Pancreas (tissue), 10 donors: ENCODE measurements at regions not wholly inside any gene's neighbourhood (a gene's known extent, or its start where the extent isn't known, plus 50 kb on each side); places are given as distances from the start of the nearest gene placed in this dataset.

Experiments used
- ATAC-seq, 4 donors: fragments of 200-7000 bp; cut with Tn5 transposase; one replicate each; pipeline versions ENCODE4 v1.8.0 to v1.9.1; 2020; ENCODE audit warnings: mild to moderate bottlenecking in 4 of 4, moderate library complexity in 4 of 4
- DNase-seq, 6 donors: peaks; one replicate each; pipeline ENCODE4 v3.0.0-alpha.2; 2020
- FAIRE-seq: peaks from 2 replicates; lab custom pipeline; 2012; peaks lifted over from hg19 to GRCh38; lab: Jason Lieb, UNC
- H3K27ac ChIP-seq, 4 donors: fragments of 200-600 bp; sonication (generic); 1 replicate in 3 of 4; 2 replicates in 1 of 4; pipeline versions ENCODE4 v1.5.0 to v1.8.0; 2020
- H3K27me3 ChIP-seq, 4 donors: fragments of 200-600 bp; one replicate each; pipeline ENCODE4 v1.8.0; 2021
- H3K36me3 ChIP-seq, 3 donors: fragments of 200-600 bp; sonication (generic) in 1 of 3; one replicate each; pipeline versions ENCODE4 v1.5.0 to v1.8.0; 2020 to 2021
- H3K4me1 ChIP-seq, 3 donors: fragments of 200-600 bp; one replicate each; pipeline ENCODE4 v1.8.0; 2021
- H3K4me3 ChIP-seq, 4 donors: fragments of 200-600 bp; sonication (generic) in 2 of 4; one replicate each; pipeline versions ENCODE4 v1.5.0 to v1.8.0; 2020 to 2021
- H3K9me3 ChIP-seq, 4 donors: fragments of 200-600 bp; one replicate each; pipeline ENCODE4 v1.8.0; 2021
- CTCF ChIP-seq, 4 donors: fragments of 200-600 bp; sonication (generic) in 3 of 4; IDR thresholded peaks; one replicate each; pipeline versions ENCODE4 v1.5.0 to v1.8.0; 2021; ENCODE audit warnings: antibody characterized with exemption in 4 of 4
- WGBS, 2 donors: extraction: QIAGEN DNeasy Blood & Tissue Kit; methylation state at CpG; one replicate each; pipeline ENCODE4 v1.1.7; 2013; 5-methylcytosine and 5-hydroxymethylcytosine counted together
- intact Hi-C, 3 donors: fragments of 100-400 bp; cut with DNase I; formaldehyde crosslinking; loops; one replicate each; pipeline versions ENCODE4 v1.11.1 to v1.14.2; 2022
- donor health status: healthy with polysubstance abuse.
- donor health status: DM: no; HTN: no; CAD: no; lungs with moderate emphysema.
- donor health status: DM: no; HTN: no; CAD: no.
- donor health status: control.
- donor health status: control.
- donor health status: Bipolar disorder and iron deficiency.
- donor health status: DM: yes; HTN: yes; CAD: no.
- donor health status: DM: no; HTN: no; CAD: no.
- donor health status: DM: no; HTN: no; CAD: no.
- donor health status: DM: yes; HTN: yes; CAD: no.

DNA sequence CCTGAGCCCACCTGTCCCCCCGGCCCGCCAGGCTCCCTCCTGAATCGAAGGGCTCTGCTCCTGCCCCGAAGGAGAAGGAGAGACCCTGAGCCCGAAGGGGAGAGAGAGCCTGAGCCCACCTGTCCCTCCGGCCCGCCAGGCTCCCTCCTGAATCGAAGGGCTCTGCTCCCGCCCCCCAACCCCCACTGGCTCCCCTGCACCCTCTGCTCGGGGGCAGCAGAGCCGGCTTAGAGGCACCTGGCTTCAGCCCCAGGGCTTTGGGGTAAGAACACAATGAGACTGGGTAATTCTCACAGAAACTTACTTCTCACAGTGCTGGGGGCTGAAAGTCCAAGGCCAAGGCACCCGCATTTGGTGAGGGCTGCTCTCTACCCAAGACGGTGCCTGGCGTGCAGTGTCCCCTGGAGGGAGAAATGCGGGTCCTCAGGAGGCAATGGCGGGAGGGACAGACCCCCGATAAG is 53.1 kb upstream of the FBRSL1 start:
- DNase-seq (peak in 2 of 6 donors; percentile 26 to 60), FAIRE-seq (no peak), ATAC-seq (peak; percentile 5 to 24 (median 15))
- intact Hi-C loops = no loop called here
- no peak for TF ChIP-seq CTCF (IDR thresholded peaks at IDR 0.05)
- Histone ChIP-seq H3K36me3 (no peaks in the 10 kb centered on the region), H3K27ac (peak overlapping the region in 3 of 4 donors; percentile 19 to 64 (median 28)), H3K4me3 (peak overlapping the region in 2 of 4 donors; percentile 21 to 31), H3K9me3 (no peaks in the 10 kb centered on the region), H3K4me1 (peaks cover 0 to 11% (median 8%) of the 10 kb centered on the region in 3 donors), H3K27me3 (no peaks in the 10 kb centered on the region)
- WGBS, 2 donors = 45 to 53% methylated on average over 16 to 17 of the region's 17 CpGs

DNA sequence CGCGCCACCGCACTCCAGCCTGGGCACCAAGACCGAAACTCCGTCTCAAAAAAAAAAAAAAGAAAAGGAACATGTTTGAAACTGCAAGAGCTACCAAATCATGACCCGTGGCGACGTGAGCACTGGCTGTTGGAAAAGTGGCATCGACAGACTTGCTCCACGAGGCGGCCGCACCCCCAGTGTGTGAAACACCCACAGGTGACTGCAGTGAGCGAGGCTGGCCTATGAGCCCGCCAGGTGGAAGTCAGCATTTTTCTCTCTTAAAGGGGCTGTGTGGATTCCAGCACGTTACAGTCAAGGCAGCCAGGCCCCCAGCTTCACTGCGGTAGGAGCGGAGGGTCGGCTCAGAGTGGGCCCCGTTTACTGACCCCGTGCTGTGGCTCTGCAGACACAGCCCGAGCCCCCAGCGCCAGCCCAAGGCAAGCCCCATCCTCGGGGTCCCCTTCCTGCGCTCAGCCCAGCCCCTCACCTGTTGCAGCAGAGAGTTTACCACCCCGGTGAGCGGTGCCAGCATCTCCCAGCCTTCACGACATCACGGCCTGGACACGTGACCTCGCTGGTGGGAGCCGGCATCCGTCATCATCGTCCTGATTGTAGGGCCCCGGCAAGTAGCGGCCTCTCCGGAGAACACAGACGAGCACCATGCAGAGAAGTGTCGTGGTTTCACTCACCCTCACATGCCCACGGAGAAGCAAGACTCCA is 54.3 kb upstream of the FBRSL1 start:
- 82 to 92% methylated on average over 35 to 39 of the region's 39 CpGs for WGBS, 2 donors
- no peaks in the 10 kb centered on the region for H3K27me3 ChIP-seq
- H3K36me3 ChIP-seq = no peaks in the 10 kb centered on the region
- no peak overlapping the region for H3K4me3 ChIP-seq
- DNase-seq (peak in 2 of 6 donors; percentile 34 to 67), ATAC-seq (no peak), FAIRE-seq (no peak)
- H3K4me1 ChIP-seq = peaks cover 0 to 16% (median 12%) of the 10 kb centered on the region in 3 donors
- intact Hi-C loops = no loop called here
- TF ChIP-seq CTCF (IDR thresholded peaks at IDR 0.05) = no peak
- no peak overlapping the region for H3K27ac ChIP-seq
- H3K9me3 ChIP-seq = no peaks in the 10 kb centered on the region

DNA sequence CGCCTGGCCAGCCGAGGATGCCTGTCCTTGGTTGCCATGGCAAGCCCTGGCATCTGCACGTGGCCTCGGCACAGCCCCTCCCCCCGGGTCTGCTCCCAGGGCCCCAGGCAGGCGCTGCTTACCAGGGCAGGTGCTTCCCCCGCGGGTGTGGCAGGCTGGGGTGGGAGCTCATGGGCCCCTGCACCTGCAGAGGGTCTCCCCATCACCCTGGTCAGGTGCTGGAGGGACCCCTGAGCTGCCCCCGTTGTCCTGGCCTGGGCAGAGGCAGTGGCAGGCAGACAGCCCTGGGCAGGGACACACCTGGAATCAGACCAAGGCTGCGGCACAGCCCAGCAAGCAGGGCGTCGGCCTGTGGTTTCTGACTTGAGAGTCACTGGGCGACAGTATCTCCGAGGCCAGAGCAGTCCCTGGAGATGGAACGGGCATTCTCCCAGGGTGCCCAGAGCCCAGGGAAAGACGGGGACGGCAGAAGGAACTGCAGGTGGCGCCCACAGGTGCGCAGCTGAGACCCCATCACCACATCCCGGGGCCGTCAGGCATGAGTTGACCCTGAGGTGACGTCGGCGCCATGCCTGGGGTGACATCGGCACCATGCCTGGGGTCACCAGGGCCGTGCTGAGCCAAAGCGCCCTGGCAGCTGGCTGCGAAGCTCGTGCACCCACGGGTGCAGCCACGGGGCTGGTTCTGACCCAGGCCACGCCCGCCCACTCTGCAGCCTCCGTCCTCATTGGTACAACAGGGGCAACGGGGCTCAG is 56.1 kb upstream of the FBRSL1 start:
- Histone ChIP-seq H3K4me1 (peaks cover 11 to 31% (median 15%) of the 10 kb centered on the region in 3 donors), H3K27me3 (no peaks in the 10 kb centered on the region)

DNA sequence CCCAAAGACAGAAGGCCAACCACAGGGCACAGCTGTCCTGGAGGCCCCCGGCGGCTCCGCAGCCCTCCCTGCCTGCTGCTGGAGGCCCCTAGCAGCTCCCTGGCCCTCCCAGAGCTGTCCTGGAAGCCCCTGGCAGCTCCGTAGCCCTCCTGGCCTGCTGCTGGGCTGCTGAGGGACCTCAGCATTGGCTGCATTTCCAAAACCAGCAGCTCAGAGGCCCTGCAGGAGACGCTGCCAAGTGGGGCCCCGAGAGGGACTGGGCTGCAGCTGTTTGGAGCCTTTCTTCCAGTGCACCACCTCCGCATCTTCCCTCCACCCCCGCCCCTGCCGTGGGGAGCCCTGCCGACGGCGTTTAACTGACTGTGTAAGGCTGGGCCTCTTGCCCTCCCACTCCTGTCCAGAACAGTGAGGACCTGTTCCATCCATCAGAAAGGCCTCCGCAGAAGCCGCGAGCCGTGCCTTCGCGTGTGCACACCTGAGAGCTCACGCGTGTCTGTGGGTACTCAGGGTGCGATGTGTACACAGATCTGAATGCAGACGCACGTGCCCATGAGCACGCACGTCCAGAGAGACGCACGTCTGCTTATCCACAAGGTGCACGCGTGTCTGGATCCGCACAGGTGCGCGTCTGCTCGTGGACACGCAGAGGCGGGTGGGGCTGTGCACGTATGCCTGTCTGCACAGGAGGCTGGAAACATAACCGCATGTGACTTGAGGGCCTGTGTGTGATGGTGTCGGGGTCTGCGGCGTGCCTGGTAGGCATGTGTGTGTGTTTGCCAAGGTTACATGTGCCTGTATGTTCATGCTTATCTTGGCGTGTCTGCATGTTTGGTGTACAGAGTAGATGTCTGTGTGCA is 57.0 kb upstream of the FBRSL1 start:
- H3K36me3 ChIP-seq = no peaks in the 10 kb centered on the region
- H3K27me3 ChIP-seq = no peaks in the 10 kb centered on the region
- WGBS, 2 donors = 89% methylated on average over 41 of the region's 41 CpGs
- TF ChIP-seq CTCF (IDR thresholded peaks at IDR 0.05) = no peak
- no peak overlapping the region for H3K4me3 ChIP-seq
- no peak for ATAC-seq
- H3K4me1 ChIP-seq = peaks cover 14 to 40% (median 21%) of the 10 kb centered on the region in 3 donors
- no peaks in the 10 kb centered on the region for H3K9me3 ChIP-seq
- no peak overlapping the region for H3K27ac ChIP-seq
- peak in 2 of 6 donors; percentile 41 to 64 for DNase-seq
- no peak for FAIRE-seq
- intact Hi-C loops = no loop called here

More for the DNA sequence above, 56.1 kb upstream of the FBRSL1 start:
- no peaks in the 10 kb centered on the region for H3K36me3 ChIP-seq
- no peak for FAIRE-seq
- no peaks in the 10 kb centered on the region for H3K9me3 ChIP-seq
- no peak overlapping the region for H3K27ac ChIP-seq
- no peak for TF ChIP-seq CTCF (IDR thresholded peaks at IDR 0.05)
- peak in 5 of 6 donors; percentile 67 to 90 (median 73) for DNase-seq
- intact Hi-C loops = no loop called here
- 53 to 59% methylated on average over 30 to 35 of the region's 35 CpGs for WGBS, 2 donors
- H3K4me3 ChIP-seq = no peak overlapping the region
- ATAC-seq = peak in 2 of 4 donors; percentile 24 to 27
